Gastrocnemius medialis (tissue), 4 donors: ENCODE measurements at regions not wholly inside any gene's neighbourhood (a gene's known extent, or its start where the extent isn't known, plus 50 kb on each side); places are given as distances from the start of the nearest gene placed in this dataset.

ENCODE experiments used
- POLR2A ChIP-seq, 2 donors: fragments of 450-650 bp; IDR thresholded peaks; one replicate each; pipeline ENCODE4 v1.6.1; 2017; ENCODE audit warnings: antibody characterized with exemption in 2 of 2, mild to moderate bottlenecking in 2 of 2, moderate library complexity in 2 of 2
- TF ChIP-seq, protein P1 (sequence below), 5 experiments: fragments of 450-650 bp in 3 of 5; fragments of 200-600 bp in 2 of 5; sonication (generic) in 2 of 5; IDR thresholded peaks in 4 of 5; conservative IDR thresholded peaks in 1 of 5; 1 replicate in 4 of 5; 2 replicates in 1 of 5; pipeline ENCODE4 v1.5.1; 2016 to 2019; ENCODE audit warnings: antibody characterized with exemption in 5 of 5, mild to moderate bottlenecking in 3 of 5, moderate library complexity in 3 of 5

DNA sequence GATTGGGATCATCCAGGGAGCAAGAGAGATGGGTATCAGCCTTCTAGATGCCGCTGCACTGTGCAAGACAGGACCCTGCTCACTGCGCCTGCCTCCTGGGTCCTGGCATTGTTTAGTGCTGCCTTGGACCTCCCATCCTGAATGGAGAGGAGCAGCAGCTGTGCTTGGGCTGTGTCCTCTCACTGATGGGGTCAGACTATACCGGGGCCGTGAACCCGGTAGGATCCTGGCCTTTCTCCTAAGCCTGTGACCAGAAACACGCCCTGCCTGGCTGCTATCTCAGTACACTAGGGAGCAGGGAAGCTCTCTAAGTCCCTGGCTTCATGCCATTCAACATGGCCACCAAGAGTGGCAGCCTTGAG lies 309.4 kb upstream of the ZNF32 start:
- TF ChIP-seq, protein P1, sequence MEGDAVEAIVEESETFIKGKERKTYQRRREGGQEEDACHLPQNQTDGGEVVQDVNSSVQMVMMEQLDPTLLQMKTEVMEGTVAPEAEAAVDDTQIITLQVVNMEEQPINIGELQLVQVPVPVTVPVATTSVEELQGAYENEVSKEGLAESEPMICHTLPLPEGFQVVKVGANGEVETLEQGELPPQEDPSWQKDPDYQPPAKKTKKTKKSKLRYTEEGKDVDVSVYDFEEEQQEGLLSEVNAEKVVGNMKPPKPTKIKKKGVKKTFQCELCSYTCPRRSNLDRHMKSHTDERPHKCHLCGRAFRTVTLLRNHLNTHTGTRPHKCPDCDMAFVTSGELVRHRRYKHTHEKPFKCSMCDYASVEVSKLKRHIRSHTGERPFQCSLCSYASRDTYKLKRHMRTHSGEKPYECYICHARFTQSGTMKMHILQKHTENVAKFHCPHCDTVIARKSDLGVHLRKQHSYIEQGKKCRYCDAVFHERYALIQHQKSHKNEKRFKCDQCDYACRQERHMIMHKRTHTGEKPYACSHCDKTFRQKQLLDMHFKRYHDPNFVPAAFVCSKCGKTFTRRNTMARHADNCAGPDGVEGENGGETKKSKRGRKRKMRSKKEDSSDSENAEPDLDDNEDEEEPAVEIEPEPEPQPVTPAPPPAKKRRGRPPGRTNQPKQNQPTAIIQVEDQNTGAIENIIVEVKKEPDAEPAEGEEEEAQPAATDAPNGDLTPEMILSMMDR (IDR thresholded peaks at IDR 0.05 in 4 of 5, conservative IDR thresholded peaks at IDR 0.05 in 1 of 5), result no peak
- no peak for TF ChIP-seq POLR2A (IDR thresholded peaks at IDR 0.05)
